Subcutaneous abdominal adipose tissue (tissue), 5 donors: ENCODE measurements at regions not wholly inside any gene's neighbourhood (a gene's known extent, or its start where the extent isn't known, plus 50 kb on each side); places are given as distances from the start of the nearest gene placed in this dataset.
"Not testable (repeated sequence)": the region's sequence is repeated elsewhere in the genome, so short reads cannot be mapped to it uniquely, and the experiment has no call there.

Experiments used
- H3K27ac ChIP-seq: one replicate; pipeline ENCODE4 v1.7.0; 2013; ENCODE audit warnings: low read depth, mild to moderate bottlenecking, inconsistent platforms, low read length, moderate library complexity
- H3K27me3 ChIP-seq, 5 donors: one replicate each; pipeline ENCODE4 v1.7.0; 2013; ENCODE audit warnings: low read length in 5 of 5, inconsistent platforms in 1 of 5; ENCODE audit not compliant: control insufficient read depth in 5 of 5, insufficient read depth in 4 of 5
- H3K36me3 ChIP-seq, 5 donors: one replicate each; pipeline ENCODE4 v1.7.0; 2013; ENCODE audit warnings: low read length in 5 of 5; ENCODE audit not compliant: control insufficient read depth in 5 of 5, insufficient read depth in 5 of 5
- H3K4me1 ChIP-seq, 5 donors: one replicate each; pipeline ENCODE4 v1.7.0; 2013; ENCODE audit warnings: low read length in 5 of 5, mild to moderate bottlenecking in 3 of 5, moderate library complexity in 1 of 5; ENCODE audit not compliant: control insufficient read depth in 5 of 5, insufficient read depth in 5 of 5
- H3K4me3 ChIP-seq, 5 donors: one replicate each; pipeline ENCODE4 v1.7.0; 2013; ENCODE audit warnings: low read length in 5 of 5, low read depth in 1 of 5
- H3K9ac ChIP-seq, 5 donors: one replicate each; pipeline ENCODE4 v1.7.0; 2013; ENCODE audit warnings: low read length in 5 of 5, mild to moderate bottlenecking in 4 of 5, moderate library complexity in 3 of 5
- H3K9me3 ChIP-seq, 5 donors: one replicate each; pipeline ENCODE4 v1.7.0; 2013; ENCODE audit warnings: low read length in 5 of 5; ENCODE audit not compliant: control insufficient read depth in 5 of 5
- donor health status: healthy.
- donor health status: healthy.
- donor health status: healthy.
- donor health status: healthy.
- donor health status: healthy.

- Histone ChIP-seq H3K9ac (no peak overlapping the region), H3K9me3 (no peaks in the 10 kb centered on the region), H3K4me3 (no peak overlapping the region), H3K4me1 (no peaks in the 10 kb centered on the region), H3K27me3 (no peaks in the 10 kb centered on the region), H3K36me3 (no peaks in the 10 kb centered on the region), H3K27ac (no peak overlapping the region)
Measured at GRCh38 chr21:18549214-18549905, 145.8 kb upstream of the TMPRSS15 start.

- no peak overlapping the region for H3K4me3 ChIP-seq
- H3K4me1 ChIP-seq, result no peaks in the 10 kb centered on the region
- no peaks in the 10 kb centered on the region for H3K27me3 ChIP-seq
- no peaks in the 10 kb centered on the region for H3K9me3 ChIP-seq
- no peaks in the 10 kb centered on the region for H3K36me3 ChIP-seq
- H3K9ac ChIP-seq, result no peak overlapping the region
- no peak overlapping the region for H3K27ac ChIP-seq
Measured at GRCh38 chr21:18550361-18550760, 146.8 kb upstream of the TMPRSS15 start.

GRCh38 chr21:18553786-18554185 lies 150.2 kb upstream of the TMPRSS15 start:
- Histone ChIP-seq H3K9ac (no peak overlapping the region), H3K36me3 (no peaks in the 10 kb centered on the region), H3K4me3 (no peak overlapping the region), H3K9me3 (no peaks in the 10 kb centered on the region), H3K4me1 (no peaks in the 10 kb centered on the region), H3K27me3 (no peaks in the 10 kb centered on the region), H3K27ac (no peak overlapping the region)

GRCh38 chr21:18567770-18568169 lies 164.2 kb upstream of the TMPRSS15 start:
- not testable (repeated sequence) for H3K27ac ChIP-seq, H3K9ac ChIP-seq, H3K9me3 ChIP-seq, H3K4me3 ChIP-seq, H3K36me3 ChIP-seq, H3K4me1 ChIP-seq, H3K27me3 ChIP-seq

- no peaks in the 10 kb centered on the region for H3K36me3 ChIP-seq
- H3K9ac ChIP-seq, result no peak overlapping the region
- no peak overlapping the region for H3K4me3 ChIP-seq
- H3K27ac ChIP-seq, result no peak overlapping the region
- no peaks in the 10 kb centered on the region for H3K27me3 ChIP-seq
- no peaks in the 10 kb centered on the region for H3K9me3 ChIP-seq
- H3K4me1 ChIP-seq, result no peaks in the 10 kb centered on the region
Measured at GRCh38 chr21:18588001-18588662, 184.5 kb upstream of the TMPRSS15 start.

GRCh38 chr21:18601146-18601545 lies 197.6 kb upstream of the TMPRSS15 start:
- Histone ChIP-seq H3K9ac (no peak overlapping the region), H3K9me3 (no peaks in the 10 kb centered on the region), H3K36me3 (no peaks in the 10 kb centered on the region), H3K27ac (no peak overlapping the region), H3K27me3 (no peaks in the 10 kb centered on the region), H3K4me1 (no peaks in the 10 kb centered on the region), H3K4me3 (no peak overlapping the region)

GRCh38 chr21:18602711-18603110 lies 199.1 kb upstream of the TMPRSS15 start:
- H3K27ac ChIP-seq, result no peak overlapping the region
- H3K9ac ChIP-seq, result no peak overlapping the region
- H3K4me1 ChIP-seq, result no peaks in the 10 kb centered on the region
- no peaks in the 10 kb centered on the region for H3K9me3 ChIP-seq
- H3K36me3 ChIP-seq, result no peaks in the 10 kb centered on the region
- no peak overlapping the region for H3K4me3 ChIP-seq
- H3K27me3 ChIP-seq, result no peaks in the 10 kb centered on the region

- Histone ChIP-seq H3K9ac (no peak overlapping the region), H3K27ac (no peak overlapping the region), H3K9me3 (no peaks in the 10 kb centered on the region), H3K4me3 (no peak overlapping the region), H3K27me3 (no peaks in the 10 kb centered on the region), H3K36me3 (no peaks in the 10 kb centered on the region), H3K4me1 (no peaks in the 10 kb centered on the region)
Measured at GRCh38 chr21:18603261-18603660, 199.7 kb upstream of the TMPRSS15 start.

GRCh38 chr21:18603980-18604379 lies 200.4 kb upstream of the TMPRSS15 start:
- Histone ChIP-seq H3K4me1 (no peaks in the 10 kb centered on the region), H3K27ac (no peak overlapping the region), H3K9ac (no peak overlapping the region), H3K9me3 (no peaks in the 10 kb centered on the region), H3K27me3 (no peaks in the 10 kb centered on the region), H3K36me3 (no peaks in the 10 kb centered on the region), H3K4me3 (no peak overlapping the region)

- H3K9ac ChIP-seq, result no peak overlapping the region
- H3K27me3 ChIP-seq, result no peaks in the 10 kb centered on the region
- no peak overlapping the region for H3K4me3 ChIP-seq
- no peaks in the 10 kb centered on the region for H3K9me3 ChIP-seq
- H3K4me1 ChIP-seq, result no peaks in the 10 kb centered on the region
- no peak overlapping the region for H3K27ac ChIP-seq
- no peaks in the 10 kb centered on the region for H3K36me3 ChIP-seq
Measured at GRCh38 chr21:18608226-18608625, 204.6 kb upstream of the TMPRSS15 start.
